H1 (cell line): ENCODE measurements at regions not wholly inside any gene's neighbourhood (a gene's known extent, or its start where the extent isn't known, plus 50 kb on each side); places are given as distances from the start of the nearest gene placed in this dataset.

ENCODE experiments used
- CTCF ChIA-PET: fragments of 300-600 bp; sonication (Branson Sonifier 250); formaldehyde crosslinking; loops from one replicate; lab custom pipeline; 2021; ENCODE audit not compliant: partially characterized antibody; lab: Charles Lee
- POLR2A ChIA-PET: fragments of 300-600 bp; sonication (Branson Sonifier 250); formaldehyde crosslinking; loops from one replicate; lab custom pipeline; 2021; ENCODE audit warnings: inconsistent platforms; ENCODE audit not compliant: partially characterized antibody; lab: Charles Lee
- DNase-seq, 2 experiments: peaks; one replicate each; pipeline versions ENCODE4 v3.0.0 to v3.0.0-alpha.2; 2010 to 2022; ENCODE audit warnings: low spot score in 2 of 2, low read depth in 1 of 2, mixed read lengths in 1 of 2
- FAIRE-seq: peaks from 2 replicates; lab custom pipeline; 2011; peaks lifted over from hg19 to GRCh38; lab: Jason Lieb, UNC
- H2AFZ ChIP-seq: 2 replicates; pipeline ENCODE4 v1.8.1; 2012; ENCODE audit warnings: low read length, inconsistent platforms
- H2AK5ac ChIP-seq: 2 replicates; pipeline ENCODE4 v1.6.1; 2013; ENCODE audit warnings: low read depth, low read length
- H2BK120ac ChIP-seq: replicated peaks from 2 replicates; pipeline ENCODE3; 2013; ENCODE audit warnings: low read depth, low read length, inconsistent platforms
- H2BK12ac ChIP-seq: 2 replicates; pipeline ENCODE4 v1.6.1; 2013; ENCODE audit warnings: low read depth, low read length
- H2BK15ac ChIP-seq: 2 replicates; pipeline ENCODE4 v1.6.1; 2013; ENCODE audit warnings: low read length
- H2BK20ac ChIP-seq: 2 replicates; pipeline ENCODE4 v1.6.1; 2013; ENCODE audit warnings: low read length
- H2BK5ac ChIP-seq: 2 replicates; pipeline ENCODE4 v1.6.1; 2013; ENCODE audit warnings: low read depth, low read length
- H3K14ac ChIP-seq: 2 replicates; pipeline ENCODE4 v1.6.1; 2013; ENCODE audit warnings: inconsistent platforms; ENCODE audit not compliant: insufficient read length
- H3K18ac ChIP-seq: 2 replicates; pipeline ENCODE4 v1.6.1; 2013; ENCODE audit warnings: low read length; ENCODE audit errors: extremely low read depth
- H3K23ac ChIP-seq: 2 replicates; pipeline ENCODE4 v1.6.1; 2013; ENCODE audit warnings: inconsistent platforms; ENCODE audit not compliant: insufficient read length
- H3K23me2 ChIP-seq: 2 replicates; pipeline ENCODE4 v1.6.1; 2013; ENCODE audit warnings: low read depth, low read length
- H3K27ac ChIP-seq: 2 replicates; pipeline ENCODE4 v1.6.1; 2011; ENCODE audit warnings: low read depth, low read length, inconsistent platforms
- H3K27me3 ChIP-seq, 4 experiments: replicated peaks in 1 of 4; 1 replicate in 1 of 4; 2 replicates in 3 of 4; pipeline versions ENCODE4 v1.6.1 to v1.8.1; 2011 to 2013; ENCODE audit warnings: low read length in 3 of 4, mild to moderate bottlenecking in 3 of 4, inconsistent platforms in 2 of 4, mixed read lengths in 2 of 4, moderate library complexity in 1 of 4; ENCODE audit not compliant: control insufficient read depth in 3 of 4, insufficient read depth in 3 of 4; ENCODE audit errors: extremely low read depth in 1 of 4
- H3K36me3 ChIP-seq, 4 experiments: 2 replicates each; pipeline versions ENCODE4 v1.6.1 to v1.8.1; 2011 to 2013; ENCODE audit warnings: mild to moderate bottlenecking in 4 of 4, low read length in 3 of 4, moderate library complexity in 2 of 4, control low read depth in 1 of 4, inconsistent platforms in 1 of 4; ENCODE audit not compliant: insufficient read depth in 4 of 4, control insufficient read depth in 2 of 4
- H3K4ac ChIP-seq: replicated peaks from 2 replicates; pipeline ENCODE3; 2013; ENCODE audit warnings: low read length, low read depth, mixed read lengths, inconsistent platforms; ENCODE audit not compliant: insufficient read length
- H3K4me1 ChIP-seq, 4 experiments: replicated peaks in 1 of 4; 1 replicate in 1 of 4; 2 replicates in 3 of 4; pipeline versions ENCODE4 v1.6.1 to v1.8.1; 2011 to 2013; ENCODE audit warnings: low read length in 3 of 4, inconsistent platforms in 2 of 4, mixed read lengths in 1 of 4; ENCODE audit not compliant: insufficient read depth in 4 of 4, control insufficient read depth in 3 of 4
- H3K4me2 ChIP-seq, 2 experiments: 2 replicates each; pipeline versions ENCODE4 v1.6.1 to v1.8.1; 2011 to 2013; ENCODE audit warnings: low read depth in 2 of 2, low read length in 2 of 2, control low read depth in 1 of 2, inconsistent platforms in 1 of 2, mild to moderate bottlenecking in 1 of 2; ENCODE audit not compliant: insufficient read depth in 1 of 2
- H3K4me3 ChIP-seq, 4 experiments: fragments of 200-600, 300-600 bp in 1 of 4; sonication (generic), shearing (Covaris generic), sonication (Bioruptor Twin) in 1 of 4; 2 replicates each; pipeline versions ENCODE4 v1.5.1 to v1.8.1; 2011 to 2016; ENCODE audit warnings: low read length in 4 of 4, low read depth in 3 of 4, control low read depth in 2 of 4, inconsistent platforms in 2 of 4, mild to moderate bottlenecking in 2 of 4, mixed read lengths in 1 of 4, moderate library complexity in 1 of 4; ENCODE audit not compliant: insufficient read depth in 2 of 4; ENCODE audit errors: extremely low read depth in 1 of 4
- H3K56ac ChIP-seq: replicated peaks from 2 replicates; pipeline ENCODE3; 2013; ENCODE audit warnings: low read depth, mild to moderate bottlenecking, mixed read lengths, low read length, inconsistent platforms; ENCODE audit not compliant: insufficient read length
- H3K79me1 ChIP-seq: 2 replicates; pipeline ENCODE4 v1.6.1; 2013; ENCODE audit warnings: low read depth, low read length, control low read depth
- H3K79me2 ChIP-seq, 2 experiments: 2 replicates each; pipeline versions ENCODE4 v1.6.1 to v1.8.1; 2012 to 2013; ENCODE audit warnings: low read length in 2 of 2, mild to moderate bottlenecking in 2 of 2, inconsistent platforms in 1 of 2; ENCODE audit not compliant: insufficient read depth in 2 of 2, control insufficient read depth in 1 of 2
- H3K9ac ChIP-seq, 4 experiments: replicated peaks in 1 of 4; 1 replicate in 1 of 4; 2 replicates in 3 of 4; pipeline versions ENCODE4 v1.6.1 to v1.8.1; 2011 to 2013; ENCODE audit warnings: low read depth in 3 of 4, low read length in 3 of 4, control low read depth in 2 of 4, mild to moderate bottlenecking in 2 of 4, moderate library complexity in 2 of 4, inconsistent platforms in 1 of 4; ENCODE audit errors: extremely low read depth in 1 of 4
- H3K9me3 ChIP-seq, 2 experiments: 2 replicates each; pipeline versions ENCODE4 v1.6.1 to v1.8.1; 2012 to 2013; ENCODE audit warnings: mild to moderate bottlenecking in 2 of 2, moderate library complexity in 2 of 2, control low read depth in 1 of 2, inconsistent platforms in 1 of 2, low read depth in 1 of 2, low read length in 1 of 2, mixed read lengths in 1 of 2; ENCODE audit not compliant: insufficient read depth in 2 of 2
- H4K20me1 ChIP-seq, 2 experiments: replicated peaks in 1 of 2; 2 replicates each; pipeline versions ENCODE3 to v1.8.1; 2011 to 2013; ENCODE audit warnings: inconsistent platforms in 2 of 2, low read length in 2 of 2, mild to moderate bottlenecking in 1 of 2; ENCODE audit not compliant: insufficient read depth in 2 of 2, control insufficient read depth in 1 of 2
- H4K5ac ChIP-seq: 2 replicates; pipeline ENCODE4 v1.6.1; 2013; ENCODE audit warnings: low read length, low read depth, mixed read lengths, inconsistent platforms; ENCODE audit not compliant: insufficient read length
- H4K8ac ChIP-seq: 2 replicates; pipeline ENCODE4 v1.8.0; 2013; ENCODE audit warnings: mild to moderate bottlenecking, moderate library complexity, low read length, inconsistent platforms; ENCODE audit not compliant: insufficient read depth; ENCODE audit errors: extremely low read depth
- H4K91ac ChIP-seq: replicated peaks from 2 replicates; pipeline ENCODE3; 2013; ENCODE audit warnings: low read length, mixed read lengths, inconsistent platforms; ENCODE audit not compliant: insufficient read length
- ASH2L ChIP-seq: fragments of 200-600, 300-600 bp; sonication (generic); IDR thresholded peaks from one replicate; pipeline ENCODE4 v1.7.1; 2017; ENCODE audit warnings: low read length
- NRF1 ChIP-seq: IDR thresholded peaks from 2 replicates; pipeline ENCODE4 v1.6.1; 2011; ENCODE audit warnings: mild to moderate bottlenecking, low read depth, low read length, improper control_type of control experiment
- SRF ChIP-seq: IDR thresholded peaks from 2 replicates; pipeline ENCODE4 v1.6.1; 2011; ENCODE audit warnings: mild to moderate bottlenecking, low read depth, low read length, moderate library complexity
- WGBS, 2 experiments: shearing (Covaris generic) in 1 of 2; methylation state at CpG; one replicate each; pipeline versions ENCODE4 v1.1.6 to v1.1.7; 2013 to 2015; ENCODE audit warnings: low lambda C conversion rate in 2 of 2, mixed read lengths in 2 of 2, inconsistent platforms in 1 of 2, low coverage in 1 of 2, missing lambda C conversion rate in 1 of 2; ENCODE audit not compliant: insufficient replicate concordance in 2 of 2, insufficient coverage in 1 of 2, insufficient read length in 1 of 2; ENCODE audit errors: extremely low coverage in 1 of 2, missing lambda C conversion rate in 1 of 2; 5-methylcytosine and 5-hydroxymethylcytosine counted together

- H4K91ac ChIP-seq, result no peak overlapping the region
- POLR2A ChIA-PET, result no interaction called here
- no peak overlapping the region for H3K18ac ChIP-seq
- no peak overlapping the region for H2BK12ac ChIP-seq
- WGBS, 2 experiments, result 86% methylated on average over 1 of the region's 1 CpG; no CpG with 5 or more reads in 1 of the 2 experiments
- H2BK15ac ChIP-seq, result no peak overlapping the region
- H2AFZ ChIP-seq, result no peak overlapping the region
- no peaks in the 10 kb centered on the region for H3K79me1 ChIP-seq
- no peak overlapping the region for H2BK5ac ChIP-seq
- no peak overlapping the region for H3K4ac ChIP-seq
- H3K23ac ChIP-seq, result no peak overlapping the region
- no peaks in the 10 kb centered on the region for H3K27me3 ChIP-seq
- H4K8ac ChIP-seq, result no peak overlapping the region
- no peaks in the 10 kb centered on the region for H3K36me3 ChIP-seq
- H2BK120ac ChIP-seq, result no peak overlapping the region
- H3K23me2 ChIP-seq, result no peaks in the 10 kb centered on the region
- TF ChIP-seq SRF (no peak), ASH2L (no peak), NRF1 (no peak)
- no peak overlapping the region for H3K14ac ChIP-seq
- no peaks in the 10 kb centered on the region for H3K79me2 ChIP-seq
- no peak overlapping the region for H4K5ac ChIP-seq
- H3K27ac ChIP-seq, result no peak overlapping the region
- DNase-seq, result no peak
- no peak overlapping the region for H3K4me2 ChIP-seq
- H2AK5ac ChIP-seq, result no peak overlapping the region
- no peaks in the 10 kb centered on the region for H3K4me1 ChIP-seq
- H3K9ac ChIP-seq, result no peak overlapping the region
- FAIRE-seq, result no peak
- no peaks in the 10 kb centered on the region for H3K9me3 ChIP-seq
- no peak overlapping the region for H3K56ac ChIP-seq
- CTCF ChIA-PET, result interaction anchor here (0.9 to 1.5 kb wide), 2 partner anchors 22 to 410 kb away, joined by 3 read pairs; no protein-coding TSS in a partner anchor
- H2BK20ac ChIP-seq, result no peak overlapping the region
- no peaks in the 10 kb centered on the region for H4K20me1 ChIP-seq
- no peak overlapping the region for H3K4me3 ChIP-seq
These were observed 150.2 kb upstream of the PAPPA start for GRCh38 chr9:116003397-116003796.
